Esophagus mucosa (tissue), 1 donor: ENCODE measurements at regions not wholly inside any gene's neighbourhood (a gene's known extent, or its start where the extent isn't known, plus 50 kb on each side); places are given as distances from the start of the nearest gene placed in this dataset.

Source experiments
- ATAC-seq: fragments of 200-7000 bp; cut with Tn5 transposase; one replicate; pipeline ENCODE4 v1.9.1; 2020
- donor health status: DM: yes; HTN: yes; CAD: no.

- ATAC-seq, result no peak
Observed at GRCh38 chr5:8399471-8399870, 530.5 kb downstream of the MTRR start.

DNA sequence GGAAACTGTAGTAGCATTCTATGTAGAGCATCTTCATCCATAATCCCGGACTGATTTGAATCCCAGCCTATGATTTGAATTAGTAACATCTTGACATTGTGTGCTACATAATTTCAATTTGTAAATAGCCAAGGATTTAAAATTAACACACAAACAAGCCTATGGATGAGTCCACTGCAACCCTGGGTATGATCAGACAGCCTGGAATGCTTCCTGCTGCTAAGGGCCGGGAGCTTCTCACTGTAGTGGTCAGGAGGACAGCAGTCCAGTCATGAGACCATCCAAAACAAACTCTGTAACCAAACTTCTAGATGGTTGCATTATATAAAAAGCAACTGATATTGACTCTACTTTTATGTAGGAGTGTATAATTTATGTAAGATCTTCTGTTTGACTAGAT, 539.3 kb downstream of the MTRR start:
- no peak for ATAC-seq

DNA sequence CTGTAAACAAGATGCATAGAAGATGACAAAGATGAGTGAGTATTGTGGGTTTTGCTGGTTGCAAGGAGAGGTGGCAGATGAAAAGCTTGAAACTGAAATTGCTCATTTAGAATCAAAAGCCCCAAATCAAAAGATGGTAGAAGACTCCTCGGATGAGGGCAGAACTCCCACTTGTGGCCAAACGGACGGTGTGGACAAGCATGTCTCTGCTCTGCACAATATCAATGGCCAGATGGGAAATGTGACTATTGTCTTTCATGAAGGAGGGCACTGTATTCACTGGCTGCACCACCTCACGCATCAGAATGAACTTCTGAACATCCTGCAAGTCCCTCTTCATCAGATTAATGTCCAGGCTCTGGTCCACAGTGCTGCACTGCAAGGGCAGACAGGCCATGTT, 541.7 kb downstream of the MTRR start:
- no peak for ATAC-seq

DNA sequence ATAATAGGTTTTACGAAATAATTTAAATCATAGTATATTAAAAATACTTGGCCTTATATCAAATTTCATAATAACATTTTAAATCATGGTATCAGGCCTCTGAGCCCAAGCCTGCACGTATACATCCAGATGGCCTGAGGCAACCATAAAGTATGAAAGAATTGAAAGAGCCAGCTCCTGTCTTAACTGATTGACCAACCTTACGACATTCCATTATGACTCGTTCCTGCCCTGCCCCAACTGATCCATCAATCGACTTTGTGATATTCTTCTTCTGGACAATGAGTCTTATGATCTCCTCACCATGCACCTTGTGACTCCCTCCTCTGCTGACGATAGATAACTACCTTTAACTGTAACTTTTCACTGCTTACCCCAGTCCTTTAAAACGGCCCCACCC, 545.0 kb downstream of the MTRR start:
- no peak for ATAC-seq

DNA sequence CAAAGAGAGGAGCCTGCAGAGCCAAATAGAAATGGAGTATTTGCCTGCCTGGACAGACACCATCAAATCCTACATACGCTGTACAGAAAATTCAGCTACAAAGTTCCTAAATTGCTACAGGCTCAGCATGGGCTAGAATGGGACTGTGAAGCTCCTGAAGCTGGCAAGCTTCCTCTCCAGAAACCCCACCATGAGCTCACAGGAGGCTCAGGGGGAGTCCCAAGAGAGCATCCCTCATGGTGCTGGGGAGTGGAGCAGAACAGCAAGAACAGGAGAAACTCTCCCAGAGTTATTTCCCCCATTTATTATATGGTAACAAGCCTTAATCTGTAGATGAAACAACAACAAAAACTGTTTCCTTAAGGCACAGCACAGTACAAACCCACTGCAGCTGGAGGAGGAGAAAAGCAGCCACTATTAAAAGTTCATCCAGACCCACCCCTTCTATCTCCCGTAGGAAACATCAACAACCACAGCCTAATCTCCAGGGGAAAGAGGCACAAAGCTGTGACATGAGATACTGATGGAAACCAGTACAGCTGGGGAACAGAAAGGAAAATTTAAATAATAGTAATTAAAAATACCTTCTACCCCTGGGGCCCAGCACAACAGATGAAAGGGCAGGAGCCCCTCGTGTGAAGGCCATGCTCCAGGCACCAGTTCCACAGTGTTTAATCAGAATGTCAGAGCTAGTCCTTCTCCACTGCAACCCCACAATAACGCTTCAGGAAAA, 548.5 kb downstream of the MTRR start:
- ATAC-seq, result no peak

DNA sequence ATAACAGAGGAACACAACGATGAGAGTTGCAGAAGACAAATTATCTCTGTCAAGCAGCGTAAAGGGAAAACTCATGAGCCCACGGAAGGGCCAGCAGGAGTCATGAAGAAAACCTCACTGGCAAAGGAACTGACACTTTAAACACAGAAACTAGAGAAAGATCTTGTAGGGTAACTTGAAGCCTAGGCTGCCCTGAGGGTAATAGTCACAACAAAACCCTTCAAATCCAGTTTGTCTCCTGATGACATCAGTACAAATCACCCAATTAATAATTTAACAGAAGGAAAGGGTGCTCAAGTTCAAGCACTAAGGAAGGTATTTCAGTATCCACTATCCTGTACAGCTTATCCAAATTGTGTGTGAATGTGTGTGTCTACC, 549.1 kb downstream of the MTRR start:
- no peak for ATAC-seq

DNA sequence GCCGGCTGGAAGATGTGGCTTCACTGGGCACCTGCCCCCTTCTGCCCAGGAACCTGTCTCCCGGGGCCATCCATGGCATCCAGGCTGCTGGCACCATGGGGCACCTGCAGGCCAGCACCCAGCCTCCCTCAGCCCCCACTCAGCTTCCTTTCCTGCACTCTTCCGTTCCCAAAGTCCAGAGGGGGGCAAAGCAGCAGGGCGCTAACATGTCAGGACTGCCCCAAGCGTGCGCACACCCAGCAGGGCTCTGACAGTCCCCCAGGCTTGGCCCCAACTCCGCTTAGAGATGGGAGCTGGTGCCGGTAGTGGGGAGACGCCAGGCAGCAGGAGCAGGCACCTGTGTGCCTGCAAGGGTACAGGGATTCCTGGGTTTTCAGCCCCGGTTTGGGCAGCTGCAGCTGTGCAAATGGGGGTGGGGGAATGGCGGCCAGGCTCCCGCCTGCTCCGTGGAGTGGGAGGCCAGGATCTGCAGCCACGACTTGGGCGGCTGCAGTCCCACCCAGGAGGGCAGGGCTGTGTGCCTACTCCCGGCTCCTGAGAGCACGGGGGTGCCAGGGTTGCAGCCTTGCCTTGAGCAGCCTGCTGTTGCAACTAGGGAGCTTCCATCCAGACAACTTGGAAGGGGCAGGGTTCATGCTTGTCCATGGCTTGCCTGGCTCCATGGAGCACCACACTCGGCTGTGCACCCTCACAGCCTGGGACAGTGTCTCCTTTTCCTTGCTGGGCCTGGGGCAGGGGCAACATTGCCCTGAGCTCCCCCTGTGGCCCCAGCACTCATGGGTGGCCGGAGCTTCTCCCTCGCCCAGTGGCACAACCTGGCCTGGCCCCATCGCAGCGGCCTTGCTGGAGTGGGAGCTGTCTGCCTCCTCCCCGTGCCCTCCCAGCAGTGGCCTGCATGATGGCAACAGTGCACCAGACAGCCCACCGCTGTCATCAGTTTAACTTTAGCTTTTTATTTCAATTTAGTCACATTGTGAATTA, 561.1 kb downstream of the MTRR start:
- no peak for ATAC-seq

DNA sequence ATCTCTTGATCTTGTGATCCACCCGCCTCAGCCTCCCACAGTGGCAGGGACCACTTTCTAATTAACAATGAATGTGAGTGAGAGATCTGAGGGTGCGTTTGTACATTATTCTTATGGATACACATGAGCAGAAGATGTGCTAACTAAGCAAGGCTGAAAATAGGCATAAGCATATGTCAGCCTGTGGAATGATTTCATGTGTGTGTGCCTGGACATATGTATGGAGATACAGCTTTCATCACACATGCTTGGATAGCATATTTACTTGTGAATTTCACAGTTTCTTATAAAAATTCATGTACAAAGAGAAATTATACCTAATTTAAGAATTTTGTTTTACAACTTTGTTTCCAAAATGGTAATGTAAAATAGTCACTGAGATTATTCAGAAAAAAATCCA, 565.6 kb downstream of the MTRR start:
- no peak for ATAC-seq

DNA sequence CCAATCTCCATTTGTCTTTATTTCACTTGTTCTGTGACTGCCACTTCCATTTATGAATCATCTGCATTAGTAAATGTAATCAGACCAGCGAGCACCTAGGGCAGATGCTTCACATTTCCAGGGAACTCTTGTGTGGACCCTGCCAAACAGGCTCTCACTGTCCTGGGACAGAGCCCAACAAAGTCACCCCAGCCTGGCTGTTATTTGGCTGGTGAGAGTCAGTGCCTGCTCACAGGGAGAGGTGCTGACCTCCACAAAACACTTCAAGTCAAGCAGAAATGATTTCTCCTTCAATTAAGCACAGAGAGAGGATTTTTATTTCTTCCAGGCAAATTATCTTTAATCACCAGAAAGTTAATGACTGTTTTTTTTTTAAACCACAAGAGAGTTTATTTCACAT, 568.0 kb downstream of the MTRR start:
- no peak for ATAC-seq

DNA sequence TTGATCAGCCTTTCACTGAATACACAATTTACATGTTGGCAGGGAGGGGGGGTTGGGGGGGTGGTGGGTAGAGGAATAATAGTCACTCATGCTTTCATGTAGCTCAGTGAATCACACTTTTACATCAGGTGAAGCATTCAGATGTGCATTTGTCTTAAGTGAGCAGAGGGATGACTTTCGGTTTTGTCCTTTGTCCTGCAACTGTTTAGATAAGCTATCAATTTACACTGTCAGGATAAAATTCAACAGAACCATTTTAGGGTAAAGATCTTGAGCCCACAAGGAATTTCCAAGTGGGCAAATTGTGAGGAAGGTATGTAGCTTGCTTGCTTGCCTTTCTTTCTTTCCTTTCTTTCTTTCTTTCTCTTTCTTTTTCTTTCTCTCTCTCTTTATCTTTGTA, 576.2 kb downstream of the MTRR start:
- no peak for ATAC-seq

GRCh38 chr5:8446179-8446578, 577.2 kb downstream of the MTRR start:
- no peak for ATAC-seq

DNA sequence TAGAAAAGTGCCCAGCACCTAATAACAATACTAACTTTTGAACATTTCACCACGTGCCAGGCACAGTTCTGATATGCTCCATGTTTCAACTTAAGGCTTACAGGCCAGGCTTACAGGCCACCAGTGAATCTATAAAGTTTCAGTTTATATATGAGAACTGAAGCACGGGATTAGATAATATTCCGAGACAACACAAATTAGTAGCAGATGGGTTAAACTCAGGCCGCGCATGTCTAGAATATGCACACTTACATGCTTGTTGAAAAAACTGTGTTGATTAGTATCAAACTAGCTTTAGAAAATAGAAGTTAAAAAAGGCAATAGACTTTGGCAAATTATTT, 587.9 kb downstream of the MTRR start:
- no peak for ATAC-seq

DNA sequence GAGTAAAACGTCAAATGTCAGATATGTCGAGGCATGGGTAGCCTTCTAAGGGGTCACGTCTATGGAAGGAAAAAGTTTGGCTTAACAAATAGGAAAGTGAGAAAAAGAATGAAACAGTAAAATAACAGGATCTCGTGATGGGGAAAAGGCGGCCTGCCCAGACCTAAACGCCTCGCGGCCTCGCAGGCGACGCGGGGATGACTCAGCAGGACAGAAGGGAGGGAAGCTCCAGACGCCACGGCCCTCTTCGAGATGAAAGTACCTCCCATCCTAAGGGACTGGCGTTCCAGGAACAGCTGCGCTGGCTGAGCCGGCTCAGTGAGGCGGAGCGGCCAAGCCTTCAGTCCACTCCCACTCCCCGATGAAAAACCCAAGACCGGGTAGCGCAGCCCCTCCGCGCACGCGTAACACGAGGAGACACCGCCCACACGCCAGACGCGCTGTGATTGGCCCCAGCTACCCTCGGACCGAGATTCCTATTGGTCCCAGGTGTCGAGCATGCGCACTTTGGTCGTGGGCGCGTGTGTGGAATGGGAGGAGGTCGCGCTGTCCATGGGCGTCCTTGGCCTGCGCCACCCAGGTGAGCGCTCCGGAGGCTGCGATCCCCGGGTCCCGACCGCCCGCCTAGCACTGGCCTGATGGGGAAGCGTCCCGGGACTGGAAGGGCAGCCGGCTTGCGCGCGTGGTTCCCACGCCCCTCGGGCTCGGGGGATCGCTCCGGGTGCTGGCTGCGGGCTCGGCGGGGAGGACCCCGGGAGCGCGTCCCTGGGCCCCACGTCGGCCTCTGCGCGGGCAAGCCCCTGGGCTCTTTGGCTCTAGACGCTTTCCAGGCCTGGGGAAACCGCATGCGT, 588.5 kb downstream of the MTRR start:
- ATAC-seq, result peak; percentile 100

DNA sequence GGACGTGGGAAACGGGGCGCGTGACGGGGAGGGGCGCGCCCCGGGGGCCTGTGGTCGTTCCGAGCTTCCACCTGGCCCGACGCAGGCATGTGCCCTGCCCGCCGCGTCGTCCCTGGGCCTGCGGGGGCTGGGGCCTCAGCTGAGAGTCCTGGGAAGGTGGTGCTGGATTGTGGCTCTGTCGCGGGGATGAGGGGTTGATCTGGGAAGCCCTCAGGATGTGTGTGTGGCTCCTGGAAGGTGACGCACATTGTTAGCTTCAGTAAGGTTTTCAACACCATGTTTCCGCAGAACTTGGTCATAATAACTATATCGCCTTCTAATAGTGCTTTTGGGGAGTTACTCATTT, 589.1 kb downstream of the MTRR start:
- ATAC-seq, result peak; percentile 33

DNA sequence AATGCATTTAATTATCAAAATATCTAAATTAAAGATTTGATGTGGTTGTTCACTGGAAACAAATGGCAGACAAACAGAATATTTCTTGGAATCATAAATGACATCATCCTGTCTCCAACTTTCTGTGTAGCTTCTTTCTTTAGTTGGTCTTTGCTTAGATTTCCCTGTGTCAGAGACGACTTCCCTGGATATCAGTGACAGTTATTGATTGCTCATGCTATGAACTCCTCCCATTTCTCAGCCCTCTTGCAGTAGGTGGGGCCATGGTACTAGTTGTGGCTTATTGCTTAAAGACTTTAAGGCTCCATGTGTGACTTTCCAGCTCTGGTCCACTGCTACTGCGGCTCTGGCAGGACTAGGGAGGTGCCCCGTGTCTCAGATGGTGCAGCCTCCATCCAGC, 592.6 kb downstream of the MTRR start:
- no peak for ATAC-seq

- no peak for ATAC-seq
Observed at GRCh38 chr5:8462565-8462964, 593.6 kb downstream of the MTRR start.

GRCh38 chr5:8470489-8470888, 601.5 kb downstream of the MTRR start:
- ATAC-seq, result no peak

- no peak for ATAC-seq
Observed at GRCh38 chr5:8471581-8471980, 602.6 kb downstream of the MTRR start.

GRCh38 chr5:8473016-8473415, 604.1 kb downstream of the MTRR start:
- no peak for ATAC-seq

DNA sequence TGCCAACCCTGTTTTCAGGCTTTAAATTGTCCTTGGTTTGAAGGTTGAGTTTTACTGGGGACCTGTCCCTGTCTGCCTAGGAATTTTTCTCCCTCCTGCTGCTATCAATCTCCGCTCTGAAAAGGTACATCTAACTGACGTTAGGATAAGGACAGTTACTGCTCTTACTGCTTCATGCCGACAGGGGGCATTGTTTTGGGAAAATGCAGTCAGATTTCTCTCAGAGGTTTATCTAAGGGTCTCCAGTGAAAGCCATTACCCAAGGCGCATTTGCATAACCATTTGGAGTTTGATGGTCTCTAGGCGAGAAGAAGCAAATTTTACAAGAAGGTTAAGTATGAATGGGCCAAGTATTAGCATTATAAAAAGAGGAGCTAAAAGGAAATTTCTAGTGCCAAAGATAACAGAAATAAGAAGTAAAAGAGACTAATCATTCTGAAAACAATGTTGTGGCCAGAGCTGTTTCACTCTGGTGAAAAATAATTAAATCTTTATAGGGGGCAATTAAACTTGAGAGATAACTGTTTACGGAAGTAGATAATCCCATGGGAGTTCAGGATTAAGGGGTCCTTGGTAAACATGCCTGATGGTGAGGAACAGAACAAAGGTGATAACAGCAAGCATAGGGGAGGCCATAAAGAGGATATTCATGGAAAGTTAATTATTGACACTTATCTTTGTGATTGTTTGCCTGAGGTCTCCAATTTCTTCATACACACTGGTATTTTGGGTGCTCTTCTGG, 605.0 kb downstream of the MTRR start:
- ATAC-seq, result no peak

DNA sequence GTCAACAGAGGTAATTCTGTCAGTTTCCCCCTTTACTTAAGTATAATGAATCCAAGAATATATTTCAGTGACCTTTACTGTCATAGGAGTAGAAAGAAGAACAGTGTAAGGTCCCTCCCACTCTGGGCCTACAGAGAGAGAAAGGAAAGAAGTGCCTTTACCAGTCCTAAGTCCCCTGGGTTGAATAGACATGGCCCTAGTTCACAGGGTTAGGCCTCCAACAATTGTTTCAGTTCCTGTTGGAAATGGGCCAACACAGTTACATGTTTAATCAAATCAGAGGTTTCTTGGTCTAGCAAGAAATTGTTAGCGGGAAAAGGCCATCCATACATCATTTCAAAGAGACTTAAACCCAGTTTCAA, 605.6 kb downstream of the MTRR start:
- ATAC-seq, result no peak

GRCh38 chr5:8478326-8478725, 609.4 kb downstream of the MTRR start:
- ATAC-seq, result no peak

DNA sequence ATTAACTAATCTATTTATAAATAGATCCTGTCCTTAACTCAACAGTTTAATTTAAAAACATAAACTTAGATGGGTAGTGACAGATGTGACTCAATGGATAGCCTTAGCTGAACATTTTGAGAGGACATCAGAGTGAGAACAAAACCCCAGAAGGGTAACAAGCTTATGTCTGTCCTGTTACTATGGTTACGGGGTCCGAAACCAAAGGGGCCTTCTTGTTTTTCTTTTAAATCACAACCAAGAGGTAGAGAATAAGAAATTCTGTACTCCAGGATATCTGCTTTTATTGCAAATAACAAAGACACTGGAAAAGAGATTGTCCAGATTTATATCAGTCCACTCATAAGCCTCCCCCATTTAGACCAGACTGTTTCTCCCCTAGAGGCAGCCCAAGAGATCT, 612.1 kb downstream of the MTRR start:
- no peak for ATAC-seq
